ENCODE measurements at regions not wholly inside any gene's neighbourhood (a gene's known extent, or its start where the extent isn't known, plus 50 kb on each side); places are given as distances from the start of the nearest gene placed in this dataset.

- no peak overlapping the region for H3K4me3 ChIP-seq (ENCODE audit: control extremely low read depth in 1 of 5, extremely low read depth in 1 of 5, insufficient read depth in 1 of 5, low read depth in 2 of 5, low read length in 4 of 5)
- no peak overlapping the region for H3K9ac ChIP-seq (ENCODE audit: low read length)
- DNase-seq (no peak), ATAC-seq (ENCODE audit: low read depth) (no peak)
- no peak overlapping the region for H2AFZ ChIP-seq (ENCODE audit: insufficient read depth, low read depth, low read length, poor library complexity, severe bottlenecking)
- H3K9me3 ChIP-seq (ENCODE audit: control extremely low read depth in 1 of 3, control insufficient read depth in 2 of 3, insufficient read depth in 1 of 3, low read length in 2 of 3), result peaks cover 0 to 2% (median 0%) of the 10 kb centered on the region in 3 donors
- ChIA-PET POLR2A (no interaction called here), CTCF (no interaction called here)
- H3K9me3 Mint-ChIP-seq (ENCODE audit: insufficient read depth), result no peaks in the 10 kb centered on the region
- H3K79me2 ChIP-seq (ENCODE audit: control insufficient read depth, insufficient read depth, low read length), result no peaks in the 10 kb centered on the region
- H3K4me1 Mint-ChIP-seq, result no peaks in the 10 kb centered on the region
- H3K27me3 ChIP-seq (replicated peaks in 1 of 4; ENCODE audit: control extremely low read depth in 1 of 4, control insufficient read depth in 3 of 4, insufficient read depth in 4 of 4, low read length in 3 of 4), result peaks cover 0 to 3% (median 0%) of the 10 kb centered on the region in 4 experiments
- no peaks in the 10 kb centered on the region for H3K36me3 ChIP-seq (replicated peaks in 1 of 2; ENCODE audit: control extremely low read depth in 1 of 2, control insufficient read depth in 1 of 2, extremely low read depth in 1 of 2, insufficient read depth in 2 of 2, low read length in 1 of 2)
- peaks cover 3% of the 10 kb centered on the region for H3K27me3 Mint-ChIP-seq
- H3K27ac Mint-ChIP-seq, result no peak overlapping the region
- H3K4me3 Mint-ChIP-seq, result no peak overlapping the region
- H3K4me1 ChIP-seq (ENCODE audit: control insufficient read depth in 2 of 2, insufficient read depth in 2 of 2, low read length in 2 of 2), result no peaks in the 10 kb centered on the region
- no peak overlapping the region for H3K4me2 ChIP-seq (replicated peaks; ENCODE audit: low read depth, low read length, poor library complexity, severe bottlenecking)
- TF ChIP-seq EZH2 (IDR thresholded peaks at IDR 0.05; ENCODE audit: borderline replicate concordance, insufficient read depth, low read depth, low read length, poor library complexity, severe bottlenecking) (no peak), CTCF (IDR thresholded peaks at IDR 0.05) (no peak)
- H4K20me1 ChIP-seq (ENCODE audit: control insufficient read depth, insufficient read depth, low read length, poor library complexity, severe bottlenecking), result no peaks in the 10 kb centered on the region
- no peak overlapping the region for H3K27ac ChIP-seq (ENCODE audit: low read length in 2 of 2)
- intact Hi-C loops (cut with micrococcal nuclease), result no loop called here
- 83% methylated on average over 2 of the region's 4 CpGs for WGBS (ENCODE audit: insufficient coverage)
Observed at GRCh38 chr1:64335636-64336035, 132.2 kb downstream of the UBE2U start.

GRCh38 chr1:64337475-64337874, 132.5 kb upstream of the CACHD1 start:
- Histone ChIP-seq H3K4me1 (ENCODE audit: control insufficient read depth in 2 of 2, insufficient read depth in 2 of 2, low read length in 2 of 2) (no peaks in the 10 kb centered on the region), H3K79me2 (ENCODE audit: control insufficient read depth, insufficient read depth, low read length) (no peaks in the 10 kb centered on the region), H2AFZ (ENCODE audit: insufficient read depth, low read depth, low read length, poor library complexity, severe bottlenecking) (no peak overlapping the region), H3K36me3 (replicated peaks in 1 of 2; ENCODE audit: control extremely low read depth in 1 of 2, control insufficient read depth in 1 of 2, extremely low read depth in 1 of 2, insufficient read depth in 2 of 2, low read length in 1 of 2) (no peaks in the 10 kb centered on the region), H3K9me3 (ENCODE audit: control extremely low read depth in 1 of 3, control insufficient read depth in 2 of 3, insufficient read depth in 1 of 3, low read length in 2 of 3) (peaks cover 0 to 2% (median 0%) of the 10 kb centered on the region in 3 donors), H3K4me2 (replicated peaks; ENCODE audit: low read depth, low read length, poor library complexity, severe bottlenecking) (no peak overlapping the region), H3K4me3 (ENCODE audit: control extremely low read depth in 1 of 5, extremely low read depth in 1 of 5, insufficient read depth in 1 of 5, low read depth in 2 of 5, low read length in 4 of 5) (no peak overlapping the region), H3K27ac (ENCODE audit: low read length in 2 of 2) (no peak overlapping the region), H3K27me3 (replicated peaks in 1 of 4; ENCODE audit: control extremely low read depth in 1 of 4, control insufficient read depth in 3 of 4, insufficient read depth in 4 of 4, low read length in 3 of 4) (peaks cover 0 to 3% (median 0%) of the 10 kb centered on the region in 4 experiments), H3K9ac (ENCODE audit: low read length) (no peak overlapping the region), H4K20me1 (ENCODE audit: control insufficient read depth, insufficient read depth, low read length, poor library complexity, severe bottlenecking) (no peaks in the 10 kb centered on the region)
- TF ChIP-seq CTCF (IDR thresholded peaks at IDR 0.05) (no peak), EZH2 (IDR thresholded peaks at IDR 0.05; ENCODE audit: borderline replicate concordance, insufficient read depth, low read depth, low read length, poor library complexity, severe bottlenecking) (no peak)
- no peak overlapping the region for H3K4me3 Mint-ChIP-seq
- ATAC-seq (ENCODE audit: low read depth), result no peak
- no peaks in the 10 kb centered on the region for H3K4me1 Mint-ChIP-seq
- peaks cover 12% of the 10 kb centered on the region for H3K27me3 Mint-ChIP-seq
- intact Hi-C loops (cut with micrococcal nuclease), result no loop called here
- no peak overlapping the region for H3K27ac Mint-ChIP-seq
- POLR2A ChIA-PET, result no interaction called here
- 80% methylated on average over 1 of the region's 4 CpGs for WGBS (ENCODE audit: insufficient coverage)
- no peaks in the 10 kb centered on the region for H3K9me3 Mint-ChIP-seq (ENCODE audit: insufficient read depth)
- CTCF ChIA-PET, result interaction anchor here (1.3 kb wide), 1 partner anchor 68 kb away, joined by 3 read pairs; no protein-coding TSS in a partner anchor
- no peak for DNase-seq
